GM21423 (cell line): ENCODE measurements at regions not wholly inside any gene's neighbourhood (a gene's known extent, or its start where the extent isn't known, plus 50 kb on each side); places are given as distances from the start of the nearest gene placed in this dataset.

Experiments used
- ATAC-seq: cut with Tn5 transposase; IDR thresholded peaks from one replicate; pipeline ENCODE4 v1.9.1; 2021; ENCODE audit warnings: mild to moderate bottlenecking, moderate library complexity; ENCODE audit not compliant: unreplicated experiment

- no peak for ATAC-seq
Observed at GRCh38 chr12:84745127-84745526, 167.5 kb downstream of the SLC6A15 start.

GRCh38 chr12:84741692-84742091 is 170.9 kb downstream of the SLC6A15 start:
- ATAC-seq = no peak

GRCh38 chr12:84741031-84741430 is 171.6 kb downstream of the SLC6A15 start:
- no peak for ATAC-seq

DNA sequence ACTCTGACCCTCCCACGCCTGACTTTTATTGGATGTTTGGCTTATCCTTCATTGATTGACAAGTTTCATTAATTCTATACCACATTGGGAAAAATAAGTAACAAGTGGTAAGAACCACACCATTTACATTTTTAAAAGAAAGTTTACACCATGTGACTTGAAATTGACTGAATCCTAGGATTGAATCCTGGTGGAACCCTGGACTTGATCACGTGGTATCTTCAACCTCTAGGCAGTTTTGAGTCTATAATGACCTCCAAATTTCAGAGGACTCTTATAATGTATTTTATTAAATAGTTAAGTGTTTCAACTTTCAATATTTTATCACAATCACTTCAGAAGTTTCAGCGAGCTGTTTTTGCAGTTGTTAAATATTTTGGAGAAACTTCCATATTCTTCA is 172.0 kb downstream of the SLC6A15 start:
- no peak for ATAC-seq

- ATAC-seq = no peak
Observed at GRCh38 chr12:84738481-84738972, 174.1 kb downstream of the SLC6A15 start.

DNA sequence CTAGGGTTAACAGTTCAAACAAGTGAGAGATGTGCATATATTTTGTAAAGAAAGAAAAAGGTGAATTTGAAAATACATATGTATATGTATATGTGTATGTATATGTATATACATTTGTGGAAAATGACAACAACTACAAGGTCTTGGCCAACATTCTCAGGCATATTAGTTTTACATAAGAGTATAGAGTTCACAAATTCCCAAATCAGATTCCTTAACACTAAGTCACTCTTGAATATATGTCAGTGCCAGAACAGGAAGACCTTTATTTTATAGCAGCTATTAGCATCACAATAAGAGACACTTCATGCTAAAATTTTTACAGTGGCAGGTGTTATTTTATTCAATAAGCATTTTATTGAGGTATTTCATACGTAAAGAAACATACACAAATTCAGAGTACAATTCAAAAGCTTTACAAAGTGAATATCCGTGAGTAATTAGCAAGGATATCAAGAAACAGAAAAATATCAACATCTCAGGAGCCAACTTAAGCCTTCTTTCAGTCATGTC is 179.7 kb downstream of the SLC6A15 start:
- no peak for ATAC-seq

DNA sequence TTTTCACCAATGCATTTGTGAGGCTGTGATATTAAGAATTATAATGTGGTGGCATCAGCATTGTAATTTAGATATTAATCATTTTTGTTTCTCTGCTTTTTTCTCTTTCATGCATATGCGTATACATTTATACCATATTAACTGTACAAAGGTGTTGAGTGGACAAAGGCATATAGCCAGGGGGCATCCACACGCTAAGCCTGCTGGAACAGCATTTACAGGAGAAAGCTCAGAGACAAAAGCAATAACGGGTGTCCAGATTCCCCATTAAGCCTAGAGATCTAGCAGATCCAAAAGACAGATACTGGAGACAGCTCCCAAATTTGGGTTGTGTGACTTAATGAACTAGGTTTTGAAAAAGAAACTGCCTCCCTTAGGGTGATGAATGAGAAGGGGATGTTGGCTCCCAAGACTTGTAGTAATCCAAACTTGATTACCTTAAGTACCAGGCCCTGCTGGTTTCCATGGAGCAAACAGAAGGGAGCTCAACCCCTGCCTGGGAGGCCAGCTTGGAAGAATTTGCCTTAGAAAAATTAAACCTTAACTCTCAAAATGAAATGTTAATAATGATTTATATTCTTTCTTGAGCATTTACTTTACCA is 181.9 kb downstream of the SLC6A15 start:
- no peak for ATAC-seq

DNA sequence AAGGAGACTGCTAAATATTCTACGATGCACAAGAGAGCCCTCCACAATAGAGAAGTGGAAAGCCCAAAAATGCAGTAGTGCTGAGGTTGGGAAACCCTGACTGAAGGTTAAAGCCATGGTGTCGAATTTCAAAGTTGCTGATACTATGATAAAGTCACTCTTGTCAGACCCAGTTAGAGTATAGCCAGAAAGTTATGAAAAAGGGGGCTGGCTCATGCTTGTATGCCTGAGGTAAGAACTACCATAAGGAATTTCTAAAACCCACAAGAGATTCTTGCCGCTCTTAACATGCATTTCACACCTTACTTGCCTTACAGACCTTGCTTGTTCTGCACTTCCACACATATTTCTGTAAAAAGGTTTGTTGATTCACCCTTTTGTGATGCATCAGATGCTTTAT is 184.6 kb downstream of the SLC6A15 start:
- no peak for ATAC-seq

DNA sequence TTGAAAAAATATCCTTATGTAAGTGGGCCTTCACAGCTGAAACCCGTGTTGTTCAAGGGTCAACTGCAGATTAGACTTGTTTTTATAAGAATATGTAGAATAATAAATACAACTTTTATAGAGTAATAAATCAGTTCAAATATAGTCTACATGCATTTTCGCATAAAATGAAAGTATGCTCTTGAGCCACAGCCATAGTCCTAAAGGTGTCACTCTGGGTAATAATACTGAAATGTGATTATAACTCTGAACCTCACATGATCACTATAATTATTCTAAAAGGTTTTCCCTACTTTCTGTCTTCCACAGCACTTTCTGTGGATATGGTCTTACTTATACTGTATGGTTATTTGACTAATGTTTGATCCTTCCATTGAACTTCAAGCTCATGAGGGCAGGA is 185.8 kb downstream of the SLC6A15 start:
- no peak for ATAC-seq

- no peak for ATAC-seq
Observed at GRCh38 chr12:84723988-84724387, 188.6 kb downstream of the SLC6A15 start.

DNA sequence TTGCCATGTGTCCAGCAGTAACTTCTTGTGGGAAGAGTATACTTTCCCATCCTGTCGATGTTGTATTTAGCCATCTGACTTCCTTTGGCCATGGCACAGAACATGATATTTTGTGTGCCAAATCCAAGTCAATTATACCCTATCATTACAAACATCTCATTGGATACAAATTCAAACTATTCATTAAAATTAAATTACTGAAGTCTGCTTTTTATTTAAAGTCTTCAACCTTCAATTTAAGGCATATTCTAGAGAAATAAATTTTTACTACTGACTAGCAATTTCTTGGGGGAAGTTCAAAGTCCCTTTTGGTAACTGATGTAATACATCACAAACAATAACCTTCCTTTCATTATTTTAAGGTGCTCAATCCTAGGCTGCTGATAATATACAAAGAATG is 192.6 kb downstream of the SLC6A15 start:
- ATAC-seq = no peak

- ATAC-seq = no peak
Observed at GRCh38 chr12:84718906-84719305, 193.7 kb downstream of the SLC6A15 start.

DNA sequence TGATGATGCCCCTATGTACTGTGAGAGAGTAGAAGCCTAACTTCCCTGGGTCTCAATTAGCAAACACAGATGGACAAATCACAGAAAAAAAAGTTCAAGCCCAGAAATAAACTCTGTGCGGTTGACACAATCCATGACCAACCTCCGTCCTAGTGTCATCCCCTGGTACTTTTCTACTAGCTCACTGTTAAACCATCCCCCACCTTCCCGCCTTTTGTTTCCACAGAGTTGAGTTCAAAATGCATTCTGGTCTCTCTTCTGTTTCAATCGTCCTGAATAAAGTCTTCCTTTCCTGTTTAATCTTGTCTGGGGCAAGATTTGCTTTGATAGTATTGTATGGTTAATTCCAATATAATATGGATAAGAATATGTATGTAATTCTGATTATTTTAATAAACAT is 199.9 kb downstream of the SLC6A15 start:
- no peak for ATAC-seq

DNA sequence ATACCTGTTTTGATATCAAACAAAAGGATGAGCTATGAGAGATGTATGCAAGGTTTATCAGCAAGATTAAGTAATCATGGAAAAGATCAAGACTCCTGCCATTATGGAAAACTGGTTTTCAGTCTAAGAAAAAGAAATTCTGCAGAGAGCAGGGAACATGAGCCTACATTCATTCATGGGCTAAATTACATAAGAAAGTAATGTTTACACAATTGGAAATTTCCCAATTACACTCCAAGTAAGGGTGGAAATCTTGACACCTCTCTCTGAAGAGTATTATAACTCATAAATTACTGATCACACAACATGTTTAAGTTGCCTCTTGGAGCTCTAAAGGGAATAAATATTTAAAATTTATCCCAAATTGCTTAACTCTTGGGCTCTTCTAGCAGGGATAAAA is 206.2 kb downstream of the SLC6A15 start:
- no peak for ATAC-seq

- no peak for ATAC-seq
Observed at GRCh38 chr12:84704856-84705255, 207.7 kb downstream of the SLC6A15 start.

- no peak for ATAC-seq
Observed at GRCh38 chr12:84702001-84702400, 210.6 kb downstream of the SLC6A15 start.

GRCh38 chr12:84701041-84701440 is 211.6 kb downstream of the SLC6A15 start:
- ATAC-seq = no peak

- no peak for ATAC-seq
Observed at GRCh38 chr12:84698576-84699333, 213.8 kb downstream of the SLC6A15 start.

- ATAC-seq = no peak
Observed at GRCh38 chr12:84696908-84697540, 215.6 kb downstream of the SLC6A15 start.

GRCh38 chr12:84696281-84696680 is 216.3 kb downstream of the SLC6A15 start:
- no peak for ATAC-seq

GRCh38 chr12:84694116-84694515 is 218.5 kb downstream of the SLC6A15 start:
- no peak for ATAC-seq

- ATAC-seq = no peak
Observed at GRCh38 chr12:84692071-84692470, 220.5 kb downstream of the SLC6A15 start.
